HEK293T (cell line): ENCODE measurements at regions not wholly inside any gene's neighbourhood (a gene's known extent, or its start where the extent isn't known, plus 50 kb on each side); places are given as distances from the start of the nearest gene placed in this dataset.

ENCODE experiments used
- ELF4 ChIP-seq: fragments of 450-650 bp; IDR thresholded peaks from 2 replicates; pipeline ENCODE4 v1.6.1; 2017; ENCODE audit warnings: antibody characterized with exemption
- FOXA1 ChIP-seq: fragments of 450-650 bp; IDR thresholded peaks from 2 replicates; pipeline ENCODE4 v1.6.1; 2016; ENCODE audit warnings: mild to moderate bottlenecking
- FOXK2 ChIP-seq: fragments of 450-650 bp; IDR thresholded peaks from 2 replicates; pipeline ENCODE4 v1.6.1; 2016; ENCODE audit warnings: mild to moderate bottlenecking
- FOXM1 ChIP-seq: fragments of 450-650 bp; IDR thresholded peaks from 2 replicates; pipeline ENCODE4 v1.6.1; 2017; ENCODE audit warnings: mild to moderate bottlenecking, borderline replicate concordance
- HDGF ChIP-seq: fragments of 450-650 bp; IDR thresholded peaks from 2 replicates; pipeline ENCODE4 v1.6.1; 2017; ENCODE audit warnings: antibody characterized with exemption, borderline replicate concordance
- L3MBTL2 ChIP-seq: fragments of 450-650 bp; conservative IDR thresholded peaks from 2 replicates; pipeline ENCODE4 v1.6.1; 2016; ENCODE audit warnings: mild to moderate bottlenecking
- LEF1 ChIP-seq: fragments of 450-650 bp; IDR thresholded peaks from 2 replicates; pipeline ENCODE4 v1.6.1; 2017; ENCODE audit warnings: mild to moderate bottlenecking, borderline replicate concordance
- NFRKB ChIP-seq: fragments of 450-650 bp; IDR thresholded peaks from 2 replicates; pipeline ENCODE4 v1.6.1; 2016; ENCODE audit warnings: mild to moderate bottlenecking, moderate library complexity
- PKNOX1 ChIP-seq: fragments of 450-650 bp; IDR thresholded peaks from 2 replicates; pipeline ENCODE4 v1.6.1; 2016
- SP1 ChIP-seq: fragments of 450-650 bp; IDR thresholded peaks from 2 replicates; pipeline ENCODE4 v1.6.1; 2017
- SUZ12 ChIP-seq: fragments of 450-650 bp; IDR thresholded peaks from 2 replicates; pipeline ENCODE4 v1.6.1; 2016; ENCODE audit warnings: mild to moderate bottlenecking
- TARDBP ChIP-seq: fragments of 450-650 bp; IDR thresholded peaks from 2 replicates; pipeline ENCODE4 v1.6.1; 2016
- ZNF384 ChIP-seq: fragments of 450-650 bp; IDR thresholded peaks from 2 replicates; pipeline ENCODE4 v1.6.1; 2016

DNA sequence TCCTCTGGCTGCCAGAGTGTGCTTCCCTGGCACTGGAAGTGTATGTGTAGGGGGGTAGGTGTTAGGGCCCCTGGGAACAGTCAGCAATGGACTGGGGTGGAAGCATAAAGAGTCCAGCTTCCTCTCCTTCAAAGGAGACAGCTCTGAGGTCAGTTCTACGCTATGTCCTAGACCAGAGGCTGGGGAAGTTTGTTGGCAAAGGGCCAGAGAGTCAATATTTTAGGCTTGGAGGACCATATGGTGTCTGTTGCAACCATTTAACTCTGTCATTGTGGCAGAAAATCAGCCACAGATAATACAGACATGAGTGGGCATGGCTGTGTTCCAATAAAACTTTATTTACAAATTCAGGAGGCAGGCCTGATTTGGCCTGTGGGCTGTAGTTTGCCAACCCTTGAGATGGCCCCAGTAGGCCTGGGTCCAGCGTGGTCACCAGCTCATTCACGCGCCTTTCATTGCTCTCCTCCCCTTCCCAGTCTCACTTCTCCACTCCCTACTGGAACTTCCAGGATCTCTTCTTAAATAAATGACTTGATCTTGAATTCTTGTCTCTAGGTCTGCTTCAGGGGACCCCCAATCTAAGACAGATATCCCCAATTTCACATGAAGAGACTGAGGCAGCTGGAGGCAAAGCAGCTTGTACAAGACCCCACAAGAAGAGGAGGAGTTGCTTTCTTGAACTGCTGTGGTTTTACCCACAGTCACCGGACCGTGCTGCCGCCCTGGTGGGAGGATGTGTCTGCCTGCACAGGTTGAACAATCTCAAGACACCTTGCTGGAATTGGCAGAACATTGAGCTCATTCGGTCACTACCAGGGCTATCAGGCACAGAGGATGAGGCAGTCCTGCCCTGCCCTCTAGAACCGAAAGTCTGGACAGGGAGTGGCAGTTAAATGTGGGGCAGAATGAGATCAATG is 162.4 kb upstream of the POU3F1 start:
- TF ChIP-seq SP1, result no peak
- TF ChIP-seq ELF4, result no peak
- no peak for TF ChIP-seq FOXA1
- TF ChIP-seq ZNF384, result no peak
- TF ChIP-seq TARDBP, result no peak
- no peak for TF ChIP-seq L3MBTL2
- TF ChIP-seq FOXM1, result no peak
- TF ChIP-seq HDGF, result no peak
- no peak for TF ChIP-seq LEF1
- no peak for TF ChIP-seq SUZ12
- TF ChIP-seq PKNOX1, result no peak
- no peak for TF ChIP-seq NFRKB
- no peak for TF ChIP-seq FOXK2
